ENCODE measurements at regions not wholly inside any gene's neighbourhood (a gene's known extent, or its start where the extent isn't known, plus 50 kb on each side); places are given as distances from the start of the nearest gene placed in this dataset.
A peak's percentile ranks its signal among the peaks of the same experiment; 100 is the strongest.

DNA sequence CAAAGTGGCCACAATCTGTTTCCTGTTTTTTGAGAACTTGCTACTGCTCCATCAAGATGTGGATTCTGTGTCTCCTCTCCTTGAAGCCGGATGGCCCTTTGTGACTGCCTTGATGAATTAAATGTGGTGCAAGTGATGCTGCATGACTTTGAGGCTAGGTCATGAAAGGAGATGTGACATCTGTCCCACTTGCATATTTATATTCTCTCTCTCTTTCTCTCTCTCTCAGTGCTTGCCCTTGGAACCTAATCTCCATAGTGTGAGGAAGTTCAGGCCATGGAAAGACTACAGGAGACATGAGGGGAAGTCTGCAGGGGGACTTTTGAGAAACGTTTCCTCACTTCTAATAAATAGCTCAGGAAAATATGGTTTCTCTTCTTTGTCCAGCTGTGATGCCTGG is 50.0 kb upstream of the ADPGK start:
- Histone ChIP-seq H3K4ac (ENCODE audit: low read depth, low read length) (no peak overlapping the region), H3K27ac (ENCODE audit: insufficient read length, low read depth, low read length) (no peak overlapping the region), H4K20me1 (ENCODE audit: control insufficient read depth, insufficient read depth, insufficient read length) (no peaks in the 10 kb centered on the region), H3K9me3 (ENCODE audit: control insufficient read depth, low read depth, low read length) (no peaks in the 10 kb centered on the region), H3K4me1 (ENCODE audit: insufficient read depth, low read length) (no peaks in the 10 kb centered on the region), H2BK120ac (ENCODE audit: low read depth, low read length, poor library complexity, severe bottlenecking) (no peak overlapping the region), H3K9ac (ENCODE audit: extremely low read depth, insufficient read length, low read length) (no peak overlapping the region), H2BK12ac (ENCODE audit: insufficient read length, low read depth, low read length) (no peak overlapping the region), H4K5ac (ENCODE audit: insufficient read length, low read depth, low read length) (no peak overlapping the region), H3K4me2 (ENCODE audit: insufficient read depth, insufficient read length, low read length) (no peak overlapping the region), H2BK20ac (ENCODE audit: low read depth, low read length, poor library complexity, severe bottlenecking) (no peak overlapping the region), H3K23me2 (ENCODE audit: insufficient read length, low read depth, low read length, poor library complexity, severe bottlenecking) (no peaks in the 10 kb centered on the region), H2AFZ (ENCODE audit: low read length) (no peak overlapping the region), H3K79me1 (ENCODE audit: insufficient read depth, low read depth, low read length, poor library complexity, severe bottlenecking) (no peaks in the 10 kb centered on the region), H4K8ac (replicated peaks; ENCODE audit: insufficient read length, low read depth, low read length) (no peak overlapping the region), H3K14ac (ENCODE audit: insufficient read depth, low read length) (no peak overlapping the region), H2BK15ac (ENCODE audit: low read depth, low read length) (no peak overlapping the region), H2BK5ac (ENCODE audit: insufficient read length, low read length) (no peak overlapping the region), H3K56ac (ENCODE audit: insufficient read length, low read depth, low read length) (no peak overlapping the region), H3K23ac (ENCODE audit: insufficient read length, low read depth, low read length) (no peak overlapping the region), H3T11ph (ENCODE audit: low read length) (no peak overlapping the region), H4K91ac (ENCODE audit: insufficient read length, low read depth, low read length) (no peak overlapping the region), H2AK5ac (ENCODE audit: insufficient read length, low read length) (no peak overlapping the region), H3K18ac (ENCODE audit: insufficient read length, low read depth, low read length) (no peak overlapping the region), H3K27me3 (ENCODE audit: insufficient read depth, low read length) (no peaks in the 10 kb centered on the region), H3K79me2 (ENCODE audit: insufficient read depth, low read length) (no peaks in the 10 kb centered on the region)
- H3K27ac Mint-ChIP-seq = no peak overlapping the region
- WGBS (ENCODE audit: extremely low coverage, insufficient read length, low lambda C conversion rate) = no CpG with 5 or more reads among the region's 2 CpGs
- H3K9me3 Mint-ChIP-seq = no peaks in the 10 kb centered on the region
- no peak overlapping the region for H3K4me3 Mint-ChIP-seq
- DNase-seq = peak; percentile 2
- no peaks in the 10 kb centered on the region for H3K36me3 Mint-ChIP-seq (ENCODE audit: insufficient read depth in 1 of 3, low read depth in 3 of 3)
- H3K27me3 Mint-ChIP-seq (ENCODE audit: low read depth) = no peaks in the 10 kb centered on the region; the same call in none of the 2 replicates
- peaks cover 13 to 17% of the 10 kb centered on the region in 2 experiments for H3K4me1 Mint-ChIP-seq
- TF ChIP-seq, protein P1, sequence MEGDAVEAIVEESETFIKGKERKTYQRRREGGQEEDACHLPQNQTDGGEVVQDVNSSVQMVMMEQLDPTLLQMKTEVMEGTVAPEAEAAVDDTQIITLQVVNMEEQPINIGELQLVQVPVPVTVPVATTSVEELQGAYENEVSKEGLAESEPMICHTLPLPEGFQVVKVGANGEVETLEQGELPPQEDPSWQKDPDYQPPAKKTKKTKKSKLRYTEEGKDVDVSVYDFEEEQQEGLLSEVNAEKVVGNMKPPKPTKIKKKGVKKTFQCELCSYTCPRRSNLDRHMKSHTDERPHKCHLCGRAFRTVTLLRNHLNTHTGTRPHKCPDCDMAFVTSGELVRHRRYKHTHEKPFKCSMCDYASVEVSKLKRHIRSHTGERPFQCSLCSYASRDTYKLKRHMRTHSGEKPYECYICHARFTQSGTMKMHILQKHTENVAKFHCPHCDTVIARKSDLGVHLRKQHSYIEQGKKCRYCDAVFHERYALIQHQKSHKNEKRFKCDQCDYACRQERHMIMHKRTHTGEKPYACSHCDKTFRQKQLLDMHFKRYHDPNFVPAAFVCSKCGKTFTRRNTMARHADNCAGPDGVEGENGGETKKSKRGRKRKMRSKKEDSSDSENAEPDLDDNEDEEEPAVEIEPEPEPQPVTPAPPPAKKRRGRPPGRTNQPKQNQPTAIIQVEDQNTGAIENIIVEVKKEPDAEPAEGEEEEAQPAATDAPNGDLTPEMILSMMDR (conservative IDR thresholded peaks at IDR 0.05) = no peak
